Smooth muscle cell (in vitro differentiated cells): ENCODE measurements at regions not wholly inside any gene's neighbourhood (a gene's known extent, or its start where the extent isn't known, plus 50 kb on each side); places are given as distances from the start of the nearest gene placed in this dataset.
A peak's percentile ranks its signal among the peaks of the same experiment; 100 is the strongest.
"Not testable (repeated sequence)": the region's sequence is repeated elsewhere in the genome, so short reads cannot be mapped to it uniquely, and the experiment has no call there.

Source experiments
- DNase-seq: peaks from one replicate; lab custom pipeline; 2025; ENCODE audit not compliant: unreplicated experiment; lab: John Stamatoyannopoulos, UW
- H2AFZ ChIP-seq: fragments of 200-600 bp; sonication (generic); 2 replicates; pipeline ENCODE4 v1.6.0; 2016; ENCODE audit warnings: antibody characterized with exemption, low read depth, mild to moderate bottlenecking
- H3F3A ChIP-seq: fragments of 200-600 bp; sonication (generic); 2 replicates; pipeline ENCODE4 v1.6.0; 2017; ENCODE audit warnings: antibody characterized with exemption, low read depth
- H3K27ac ChIP-seq: fragments of 200-600 bp; sonication (generic); 2 replicates; pipeline ENCODE4 v1.5.1; 2016; ENCODE audit warnings: low read depth, mild to moderate bottlenecking
- H3K27me3 ChIP-seq: fragments of 200-600 bp; sonication (generic); 2 replicates; pipeline ENCODE4 v1.6.1; 2016; ENCODE audit warnings: low read depth, mild to moderate bottlenecking
- H3K36me3 ChIP-seq: fragments of 200-600 bp; sonication (generic); 2 replicates; pipeline ENCODE4 v1.5.1; 2016; ENCODE audit warnings: low read depth
- H3K4me1 ChIP-seq: fragments of 200-600 bp; sonication (generic); 2 replicates; pipeline ENCODE4 v1.5.1; 2016; ENCODE audit warnings: low read depth
- H3K4me2 ChIP-seq: fragments of 200-600 bp; sonication (generic); 2 replicates; pipeline ENCODE4 v1.6.0; 2016; ENCODE audit warnings: mild to moderate bottlenecking
- H3K4me3 ChIP-seq: fragments of 200-600 bp; sonication (generic); 2 replicates; pipeline ENCODE4 v1.5.1; 2016; ENCODE audit warnings: mild to moderate bottlenecking
- H3K79me2 ChIP-seq: fragments of 200-600 bp; sonication (generic); 2 replicates; pipeline ENCODE4 v1.6.0; 2016; ENCODE audit warnings: low read depth, mild to moderate bottlenecking
- H3K9ac ChIP-seq: fragments of 200-600 bp; sonication (generic); 2 replicates; pipeline ENCODE4 v1.6.0; 2016; ENCODE audit warnings: low read depth
- H3K9me3 ChIP-seq: fragments of 200-600 bp; sonication (generic); replicated peaks from 2 replicates; pipeline ENCODE4 v1.5.1; 2016; ENCODE audit warnings: low read depth
- H4K20me1 ChIP-seq: fragments of 200-600 bp; sonication (generic); 2 replicates; pipeline ENCODE4 v1.6.0; 2016; ENCODE audit warnings: low read depth
- CTCF ChIP-seq: fragments of 200-600 bp; sonication (generic); IDR thresholded peaks from 2 replicates; pipeline ENCODE4 v1.5.1; 2017; ENCODE audit warnings: borderline replicate concordance, mild to moderate bottlenecking, antibody characterized with exemption; ENCODE audit not compliant: insufficient read depth, poor library complexity, severe bottlenecking
- WGBS: methylation state at CpG from one replicate; pipeline ENCODE4 v1.1.7; 2016; ENCODE audit warnings: low lambda C conversion rate; 5-methylcytosine and 5-hydroxymethylcytosine counted together

GRCh38 chr1:183739082-183739481 is 65.8 kb upstream of the RGL1 start:
- TF ChIP-seq CTCF: no peak
- Histone ChIP-seq H3F3A (peaks cover 8% of the 10 kb centered on the region), H3K4me3 (no peak overlapping the region), H3K27me3 (no peaks in the 10 kb centered on the region), H3K4me1 (peaks cover 16% of the 10 kb centered on the region), H3K4me2 (peak overlapping the region; percentile 29), H2AFZ (peak overlapping the region; percentile 19), H3K9ac (no peak overlapping the region), H3K79me2 (no peaks in the 10 kb centered on the region), H3K36me3 (no peaks in the 10 kb centered on the region), H3K9me3 (no peaks in the 10 kb centered on the region), H3K27ac (no peak overlapping the region), H4K20me1 (no peaks in the 10 kb centered on the region)
- whole genome bisulfite sequencing: 97% methylated on average over 2 of the region's 2 CpGs
- DNase-seq: no peak

- not testable (repeated sequence) for H3K4me2 ChIP-seq, H3F3A ChIP-seq, H3K79me2 ChIP-seq, H3K9ac ChIP-seq, H3K27me3 ChIP-seq, DNase-seq, H3K27ac ChIP-seq, H3K36me3 ChIP-seq, H2AFZ ChIP-seq, H4K20me1 ChIP-seq, H3K4me3 ChIP-seq, H3K9me3 ChIP-seq
- WGBS: 86% methylated on average over 7 of the region's 7 CpGs
- peaks cover 16% of the 10 kb centered on the region for H3K4me1 ChIP-seq
These were observed 67.0 kb upstream of the RGL1 start for GRCh38 chr1:183737916-183738315.

DNA sequence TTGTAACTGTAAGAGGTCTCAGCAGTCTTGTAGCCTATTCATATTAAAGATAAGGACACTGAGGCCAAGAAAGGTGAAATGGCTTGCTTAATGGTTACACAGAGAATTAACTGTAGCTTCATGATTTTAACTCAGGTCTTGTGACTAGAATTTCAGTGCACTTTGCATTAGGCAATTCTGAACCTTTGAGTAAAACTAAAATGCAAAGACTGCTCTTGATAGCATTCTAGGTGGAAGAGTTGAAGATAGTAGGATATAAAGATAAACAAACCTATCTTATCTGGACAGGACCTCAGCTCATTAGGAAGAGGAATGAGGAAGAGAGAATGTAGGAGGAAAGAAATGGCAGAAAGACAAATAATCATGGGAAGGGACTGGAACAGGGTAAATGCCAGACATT is 68.6 kb upstream of the RGL1 start:
- no peak for DNase-seq
- TF ChIP-seq CTCF: no peak
- peaks cover 8% of the 10 kb centered on the region for H3F3A ChIP-seq
- no peak overlapping the region for H3K4me3 ChIP-seq
- no peaks in the 10 kb centered on the region for H3K79me2 ChIP-seq
- no peaks in the 10 kb centered on the region for H3K27me3 ChIP-seq
- H3K4me2 ChIP-seq: peak overlapping the region; percentile 2
- peak overlapping the region; percentile 91 for H3K27ac ChIP-seq
- H3K9me3 ChIP-seq: no peaks in the 10 kb centered on the region
- H3K4me1 ChIP-seq: peaks cover 16% of the 10 kb centered on the region
- H2AFZ ChIP-seq: peak overlapping the region; percentile 40
- H4K20me1 ChIP-seq: no peaks in the 10 kb centered on the region
- no peaks in the 10 kb centered on the region for H3K36me3 ChIP-seq
- no peak overlapping the region for H3K9ac ChIP-seq

DNA sequence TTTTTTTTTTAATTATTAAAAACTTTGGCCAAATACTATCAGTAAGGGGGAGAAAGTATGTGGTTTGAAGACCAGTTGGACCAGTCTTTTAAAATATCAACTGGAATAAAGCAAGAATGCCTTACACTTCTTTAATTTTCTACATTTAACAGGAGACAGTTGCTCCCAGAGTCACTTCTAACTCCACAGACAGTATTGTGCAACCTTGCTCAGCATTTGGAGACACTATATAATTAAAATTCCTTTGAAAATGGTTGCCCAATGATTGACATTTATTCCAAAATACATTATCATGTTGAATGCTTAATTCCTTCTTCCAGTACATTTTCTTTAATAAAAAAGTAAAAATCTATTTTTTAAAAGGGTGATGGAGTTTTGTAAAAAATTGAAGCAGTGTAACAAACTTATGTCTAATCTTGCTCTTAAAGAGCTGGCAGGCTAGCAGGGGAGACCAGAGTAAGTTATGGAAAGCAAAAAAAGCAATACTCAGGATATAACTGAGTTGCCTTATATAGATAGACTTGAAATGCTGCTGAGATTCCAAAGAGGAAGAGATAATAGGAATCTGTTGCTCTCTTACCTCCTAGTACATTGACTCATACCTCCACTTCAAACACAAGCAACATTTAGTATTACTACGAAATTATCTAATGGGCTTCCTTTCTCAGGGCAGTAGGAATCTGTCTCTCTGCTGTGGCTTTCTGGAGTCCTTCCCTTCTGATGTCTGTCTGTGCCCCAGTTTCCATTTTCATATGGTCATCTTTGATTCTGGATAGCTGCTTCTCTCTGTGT is 69.7 kb upstream of the RGL1 start:
- no peak overlapping the region for H3K9ac ChIP-seq

More for the DNA sequence above, 69.7 kb upstream of the RGL1 start:
- Histone ChIP-seq H3K27ac (peak overlapping the region; percentile 91), H3K79me2 (no peaks in the 10 kb centered on the region), H2AFZ (peak overlapping the region; percentile 84), H3K4me2 (peak overlapping the region; percentile 83), H3F3A (peaks cover 8% of the 10 kb centered on the region), H3K4me1 (peaks cover 16% of the 10 kb centered on the region), H3K4me3 (peak overlapping the region; percentile 21), H3K36me3 (no peaks in the 10 kb centered on the region), H4K20me1 (no peaks in the 10 kb centered on the region), H3K27me3 (no peaks in the 10 kb centered on the region), H3K9me3 (no peaks in the 10 kb centered on the region)
- no peak for DNase-seq
- 13% methylated on average over 1 of the region's 1 CpG for WGBS
- TF ChIP-seq CTCF: no peak
